IPS-18a (cell line): ENCODE measurements at regions not wholly inside any gene's neighbourhood (a gene's known extent, or its start where the extent isn't known, plus 50 kb on each side); places are given as distances from the start of the nearest gene placed in this dataset.

ENCODE experiments used
- H3K27ac ChIP-seq: one replicate; pipeline ENCODE4 v1.5.1; 2013; ENCODE audit warnings: low read length
- H3K27me3 ChIP-seq: one replicate; pipeline ENCODE4 v1.6.1; 2013; ENCODE audit warnings: mild to moderate bottlenecking, low read length; ENCODE audit not compliant: control insufficient read depth, insufficient read depth
- H3K36me3 ChIP-seq: one replicate; pipeline ENCODE4 v1.6.1; 2013; ENCODE audit warnings: low read depth, low read length; ENCODE audit not compliant: control insufficient read depth
- H3K4me1 ChIP-seq: one replicate; pipeline ENCODE4 v1.6.1; 2013; ENCODE audit warnings: low read depth, low read length; ENCODE audit not compliant: control insufficient read depth
- H3K4me3 ChIP-seq: one replicate; pipeline ENCODE4 v1.5.1; 2013; ENCODE audit warnings: low read length
- H3K9ac ChIP-seq: one replicate; pipeline ENCODE4 v1.6.1; 2013; ENCODE audit warnings: mild to moderate bottlenecking, low read length, moderate library complexity
- H3K9me3 ChIP-seq: one replicate; pipeline ENCODE4 v1.6.1; 2013; ENCODE audit warnings: low read depth, low read length; ENCODE audit not compliant: control insufficient read depth

DNA sequence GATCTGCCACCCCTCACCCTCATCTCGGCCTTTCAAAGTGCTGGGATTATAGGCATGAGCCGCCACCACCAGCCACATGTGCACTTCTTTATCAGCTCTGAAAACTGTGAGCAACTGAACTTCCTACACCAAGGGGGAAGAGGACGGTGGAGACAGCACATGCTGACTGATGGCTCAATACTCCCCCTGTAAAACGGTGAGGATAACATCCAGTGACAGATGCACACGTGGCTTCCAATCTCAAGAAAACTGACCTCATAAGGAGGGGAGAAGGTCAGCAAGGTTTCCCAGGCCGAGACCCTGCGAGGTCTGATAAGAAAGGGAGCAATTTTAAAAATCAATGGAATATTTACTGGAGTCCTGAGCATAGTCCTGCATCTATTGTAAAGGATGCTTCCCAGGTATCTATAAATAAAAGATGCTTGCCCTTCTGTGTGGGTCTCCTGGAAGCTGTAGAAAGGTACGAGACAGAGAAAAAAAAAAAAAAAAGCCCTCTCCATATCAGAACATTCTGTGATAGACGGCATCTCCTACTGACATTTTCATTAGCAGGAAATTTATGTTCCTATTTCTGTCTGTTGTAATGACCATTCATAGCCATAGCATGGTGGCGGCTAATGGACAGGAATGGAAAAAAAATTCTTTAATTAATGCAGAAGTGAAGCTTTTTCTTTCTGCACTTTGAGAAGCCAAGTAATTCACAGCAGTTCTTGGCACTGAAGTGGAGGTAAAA, 385.1 kb downstream of the ZNF536 start:
- Histone ChIP-seq H3K4me3 (no peak overlapping the region), H3K36me3 (no peaks in the 10 kb centered on the region), H3K9me3 (no peaks in the 10 kb centered on the region), H3K27me3 (no peaks in the 10 kb centered on the region), H3K9ac (no peak overlapping the region), H3K4me1 (no peaks in the 10 kb centered on the region), H3K27ac (no peak overlapping the region)

DNA sequence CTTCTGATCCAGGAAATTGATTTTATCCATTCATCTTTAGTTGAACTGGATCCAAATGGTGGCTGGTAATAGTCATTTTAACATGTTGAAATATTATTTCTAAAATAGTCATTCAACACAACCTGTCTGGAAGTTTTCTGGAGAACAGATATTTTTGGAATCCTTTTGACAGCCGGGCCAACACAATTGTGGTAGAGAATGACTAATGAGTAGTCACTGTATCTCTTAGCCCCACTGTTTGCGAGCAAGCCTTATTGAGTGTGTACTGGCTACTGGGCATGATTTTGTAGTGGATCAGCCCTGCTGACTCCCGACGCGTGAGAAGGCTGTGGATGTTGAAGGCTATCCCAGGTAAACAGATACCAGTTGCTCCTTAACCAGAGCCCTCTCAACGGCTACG, 383.4 kb downstream of the ZNF536 start:
- Histone ChIP-seq H3K36me3 (no peaks in the 10 kb centered on the region), H3K4me3 (no peak overlapping the region), H3K9me3 (no peaks in the 10 kb centered on the region), H3K9ac (no peak overlapping the region), H3K27me3 (no peaks in the 10 kb centered on the region), H3K27ac (no peak overlapping the region), H3K4me1 (no peaks in the 10 kb centered on the region)

DNA sequence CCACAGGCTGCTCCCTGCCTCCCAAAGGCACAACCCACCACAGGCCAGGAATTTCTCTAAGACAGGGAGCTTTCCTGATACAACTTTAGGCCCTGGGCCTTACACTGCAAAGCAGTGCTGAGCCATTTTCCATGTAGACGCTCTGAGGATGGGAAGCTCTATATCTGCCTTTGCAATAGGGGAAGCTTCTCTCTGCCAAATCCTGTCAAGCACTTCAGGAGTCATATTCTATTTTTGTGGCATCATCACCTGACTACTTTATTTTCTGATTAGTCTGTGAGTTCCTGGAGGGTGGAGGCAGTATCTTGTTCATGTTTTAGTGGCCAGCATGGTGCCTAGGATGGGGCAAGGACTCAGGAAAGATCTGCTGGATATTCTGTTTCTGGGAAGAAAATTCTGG, 382.0 kb downstream of the ZNF536 start:
- Histone ChIP-seq H3K27ac (no peak overlapping the region), H3K36me3 (no peaks in the 10 kb centered on the region), H3K9me3 (no peaks in the 10 kb centered on the region), H3K27me3 (no peaks in the 10 kb centered on the region), H3K9ac (no peak overlapping the region), H3K4me3 (no peak overlapping the region), H3K4me1 (no peaks in the 10 kb centered on the region)

DNA sequence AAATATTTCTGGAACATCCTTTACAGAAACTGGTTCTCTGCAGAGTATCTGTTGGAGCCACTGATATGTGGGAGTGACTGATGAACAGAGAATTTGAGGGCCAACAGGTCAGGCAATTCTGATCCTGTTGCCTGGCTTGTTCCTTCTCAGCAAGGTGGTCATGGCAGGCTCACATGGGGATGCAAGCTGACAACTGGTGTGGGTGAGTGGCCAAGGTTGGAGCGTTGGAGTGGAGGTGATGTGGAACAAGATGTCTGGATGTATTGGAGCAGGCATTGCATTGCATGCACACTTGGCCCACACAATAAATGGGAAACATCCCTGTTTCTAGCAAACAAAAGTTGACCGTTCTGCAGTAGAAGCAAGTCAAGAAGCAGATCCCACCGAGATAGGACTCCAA, 380.7 kb downstream of the ZNF536 start:
- Histone ChIP-seq H3K36me3 (no peaks in the 10 kb centered on the region), H3K27ac (no peak overlapping the region), H3K27me3 (no peaks in the 10 kb centered on the region), H3K4me1 (no peaks in the 10 kb centered on the region), H3K9me3 (no peaks in the 10 kb centered on the region), H3K4me3 (no peak overlapping the region), H3K9ac (no peak overlapping the region)

DNA sequence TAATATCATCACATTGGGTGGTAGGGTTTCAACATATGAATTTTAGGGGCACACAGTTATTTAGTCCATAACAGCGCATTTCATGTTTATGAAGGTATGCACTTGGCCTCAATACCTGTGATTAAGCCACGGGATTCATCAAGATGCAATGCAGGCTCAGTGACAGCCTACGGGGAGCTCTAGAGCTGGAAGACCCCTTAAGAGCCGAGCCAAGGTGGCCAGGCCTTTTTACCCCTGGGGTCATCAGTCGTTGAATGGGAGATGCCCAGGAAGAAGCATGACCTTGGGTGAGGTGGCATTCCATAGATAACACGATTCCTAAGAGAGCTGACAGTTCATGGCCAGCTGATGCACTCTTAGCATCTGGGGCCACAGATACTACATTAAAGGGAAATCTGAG, 380.0 kb downstream of the ZNF536 start:
- Histone ChIP-seq H3K36me3 (no peaks in the 10 kb centered on the region), H3K9me3 (no peaks in the 10 kb centered on the region), H3K27me3 (no peaks in the 10 kb centered on the region), H3K4me3 (no peak overlapping the region), H3K27ac (no peak overlapping the region), H3K4me1 (no peaks in the 10 kb centered on the region), H3K9ac (no peak overlapping the region)

DNA sequence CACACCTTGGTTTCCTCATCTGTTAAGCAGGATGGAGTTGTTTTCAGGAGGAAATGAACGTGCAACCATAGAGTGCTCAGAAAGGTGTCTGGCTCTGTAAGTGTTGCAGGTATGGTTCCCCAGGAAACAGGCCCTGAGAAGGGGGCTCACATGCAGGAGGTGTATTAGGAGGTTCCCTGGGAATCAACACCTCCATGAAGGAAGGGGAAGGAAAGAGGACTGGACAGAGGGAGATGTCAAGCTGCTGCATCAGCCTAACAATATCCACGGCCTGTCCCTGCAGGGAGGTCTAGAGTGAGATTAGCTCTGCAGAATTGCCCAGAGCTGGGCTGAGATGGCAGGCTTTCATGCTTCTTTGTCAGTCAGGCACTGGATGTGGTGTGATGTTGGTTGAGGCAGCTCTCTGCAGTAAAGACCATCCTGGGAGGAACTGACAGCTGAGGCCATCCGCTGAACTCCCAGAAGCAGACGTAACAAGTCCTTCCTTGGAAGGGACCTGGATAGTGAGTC, 373.3 kb downstream of the ZNF536 start:
- Histone ChIP-seq H3K9ac (no peak overlapping the region), H3K9me3 (no peaks in the 10 kb centered on the region), H3K36me3 (no peaks in the 10 kb centered on the region), H3K27me3 (no peaks in the 10 kb centered on the region), H3K4me3 (no peak overlapping the region), H3K4me1 (no peaks in the 10 kb centered on the region), H3K27ac (no peak overlapping the region)

DNA sequence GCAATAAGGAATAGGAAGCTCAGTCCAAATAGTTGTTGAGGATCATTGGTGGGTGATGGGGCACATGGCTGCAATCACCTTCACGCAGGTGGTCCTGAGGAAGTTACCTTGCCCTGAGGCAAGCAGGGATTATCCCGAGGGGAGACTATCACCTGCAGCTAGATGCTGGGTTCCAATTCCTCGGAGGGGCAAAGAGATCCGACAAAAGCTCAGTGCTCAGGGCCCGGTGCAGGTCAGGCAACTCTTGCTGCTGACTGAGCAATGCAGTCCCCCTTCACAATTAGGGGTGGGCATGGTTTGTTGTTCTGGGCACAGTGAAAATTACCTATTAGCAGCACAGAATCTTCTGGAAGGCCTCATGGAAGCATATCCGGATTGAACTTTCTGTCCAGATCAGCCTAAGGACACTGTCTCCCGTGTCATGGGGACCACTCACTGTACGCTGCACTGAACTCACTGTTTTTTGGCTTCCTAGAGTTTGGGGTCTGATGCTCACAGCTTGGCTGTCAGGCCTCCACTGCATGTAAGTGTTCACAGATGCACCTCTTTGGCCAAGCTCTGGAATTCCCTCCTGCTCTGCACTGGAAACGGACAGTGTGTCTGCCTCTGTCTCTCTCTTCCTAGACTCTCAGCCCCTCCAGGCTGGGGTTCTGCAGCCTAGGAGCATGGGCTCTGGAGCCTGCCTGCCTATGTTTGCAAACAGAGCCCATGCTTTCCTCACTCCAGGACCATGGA, 372.7 kb downstream of the ZNF536 start:
- no peak overlapping the region for H3K4me3 ChIP-seq
- no peaks in the 10 kb centered on the region for H3K9me3 ChIP-seq
- H3K36me3 ChIP-seq: no peaks in the 10 kb centered on the region
- H3K9ac ChIP-seq: no peak overlapping the region
- H3K27ac ChIP-seq: no peak overlapping the region
- no peaks in the 10 kb centered on the region for H3K4me1 ChIP-seq
- H3K27me3 ChIP-seq: no peaks in the 10 kb centered on the region

DNA sequence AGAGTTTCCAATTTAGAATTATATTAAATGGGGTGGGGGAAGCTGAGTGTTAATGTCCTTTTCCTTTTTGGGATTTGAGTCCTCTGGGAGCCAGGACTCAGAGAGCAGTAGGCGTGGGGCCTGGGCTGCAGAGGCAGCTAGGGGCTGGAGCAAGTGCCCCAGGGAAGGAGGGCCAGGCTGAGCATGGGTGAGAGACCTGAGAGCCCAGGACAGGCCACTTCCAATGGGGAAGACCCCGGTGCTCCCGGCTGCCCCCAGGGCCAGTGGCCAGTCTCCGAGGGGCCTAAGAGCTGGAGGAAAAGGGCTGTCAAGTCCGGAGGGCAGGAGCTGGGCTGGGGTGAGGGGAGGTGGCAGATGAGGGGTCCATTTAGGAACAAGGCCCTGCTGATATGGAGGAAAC, 371.5 kb downstream of the ZNF536 start:
- Histone ChIP-seq H3K9ac (no peak overlapping the region), H3K9me3 (no peaks in the 10 kb centered on the region), H3K4me3 (no peak overlapping the region), H3K27me3 (no peaks in the 10 kb centered on the region), H3K36me3 (no peaks in the 10 kb centered on the region), H3K27ac (no peak overlapping the region), H3K4me1 (no peaks in the 10 kb centered on the region)

DNA sequence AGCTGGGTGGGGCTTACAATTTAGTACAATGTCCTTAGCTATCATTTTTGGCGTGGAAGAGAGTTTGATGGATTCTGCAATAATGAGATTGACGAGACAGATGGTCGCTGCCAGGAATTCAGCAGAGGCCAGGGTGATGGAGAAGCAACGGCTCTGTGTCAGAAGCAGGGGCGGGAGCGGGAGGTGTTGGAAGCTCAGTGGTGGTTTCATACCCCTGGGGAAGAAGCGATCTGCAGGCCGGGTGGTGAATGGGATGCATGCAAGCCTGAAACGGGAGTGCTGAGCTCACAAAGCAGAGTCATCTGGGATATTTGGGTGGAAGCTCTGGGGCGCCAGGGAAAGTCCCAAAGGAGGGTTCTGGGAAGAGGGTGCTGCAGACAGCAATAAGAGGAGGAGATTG, 370.8 kb downstream of the ZNF536 start:
- Histone ChIP-seq H3K9ac (no peak overlapping the region), H3K36me3 (no peaks in the 10 kb centered on the region), H3K27ac (no peak overlapping the region), H3K4me1 (no peaks in the 10 kb centered on the region), H3K9me3 (no peaks in the 10 kb centered on the region), H3K27me3 (no peaks in the 10 kb centered on the region), H3K4me3 (no peak overlapping the region)

DNA sequence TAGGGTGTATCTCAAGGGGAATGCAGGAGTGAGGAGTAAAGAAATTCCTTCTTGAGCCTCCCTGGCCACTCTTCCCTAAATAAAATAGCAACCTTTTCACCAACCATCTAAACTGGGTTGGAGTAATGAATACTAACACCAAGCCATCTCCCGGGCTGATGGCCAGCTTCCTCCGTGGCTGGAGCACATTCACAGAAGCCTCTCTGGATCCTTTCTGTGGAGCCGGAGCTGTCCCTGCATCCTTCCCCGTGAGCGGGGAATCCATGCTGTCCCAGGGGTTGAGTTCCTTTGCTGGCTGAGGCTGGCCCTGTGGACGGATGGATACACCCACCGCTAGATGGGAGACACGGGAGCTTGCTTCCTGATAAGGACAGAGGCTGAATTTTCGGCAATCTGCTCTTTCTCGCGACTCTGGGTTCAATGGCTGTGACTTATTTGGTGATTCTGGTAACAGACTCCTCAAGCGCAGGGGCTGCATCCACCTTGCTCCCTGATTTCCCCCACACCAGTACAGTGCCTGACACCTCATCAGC, 370.3 kb downstream of the ZNF536 start:
- no peak overlapping the region for H3K4me3 ChIP-seq
- H3K4me1 ChIP-seq: no peaks in the 10 kb centered on the region
- no peaks in the 10 kb centered on the region for H3K27me3 ChIP-seq
- H3K27ac ChIP-seq: no peak overlapping the region
- no peak overlapping the region for H3K9ac ChIP-seq
- no peaks in the 10 kb centered on the region for H3K36me3 ChIP-seq
- no peaks in the 10 kb centered on the region for H3K9me3 ChIP-seq

DNA sequence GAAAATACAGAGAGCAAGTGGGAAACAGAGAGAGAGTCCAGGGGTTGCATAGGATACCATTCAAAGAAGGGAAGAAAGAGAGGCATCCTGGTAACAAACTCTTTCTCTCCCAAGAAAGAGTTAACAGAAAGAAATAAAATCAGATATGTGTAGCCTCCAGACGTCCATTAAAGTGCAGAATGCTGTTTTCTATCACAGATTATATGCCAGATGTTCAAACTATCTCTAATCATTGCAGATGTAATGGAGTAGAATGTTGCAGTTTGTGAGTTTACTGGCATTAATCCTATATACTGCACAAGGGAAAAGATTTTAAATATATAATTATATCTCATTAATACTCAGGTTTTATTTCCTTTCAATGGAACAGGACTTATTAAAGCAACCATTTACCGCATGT, 369.4 kb downstream of the ZNF536 start:
- Histone ChIP-seq H3K4me1 (no peaks in the 10 kb centered on the region), H3K9me3 (no peaks in the 10 kb centered on the region), H3K27me3 (no peaks in the 10 kb centered on the region), H3K36me3 (no peaks in the 10 kb centered on the region), H3K4me3 (no peak overlapping the region), H3K27ac (no peak overlapping the region), H3K9ac (no peak overlapping the region)

DNA sequence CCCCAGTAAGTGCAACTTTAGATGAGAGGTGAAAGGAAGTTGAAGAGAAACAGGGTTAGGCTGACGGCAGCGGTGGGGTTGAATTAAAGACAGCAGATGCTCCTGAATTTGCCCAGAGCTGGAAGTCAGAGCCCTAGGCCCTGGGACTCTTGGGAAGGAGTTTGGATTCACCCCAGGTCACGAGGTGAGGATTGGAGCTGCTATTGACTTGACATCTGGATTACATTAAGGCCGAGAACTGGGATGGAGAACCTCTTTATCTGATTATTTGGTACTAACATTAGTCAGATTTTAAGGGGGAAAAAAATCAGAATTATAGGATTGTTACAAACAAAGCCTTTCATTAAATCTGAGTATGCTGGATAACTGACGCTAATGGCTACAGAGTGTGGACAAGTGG, 367.2 kb downstream of the ZNF536 start:
- Histone ChIP-seq H3K27ac (no peak overlapping the region), H3K36me3 (no peaks in the 10 kb centered on the region)

More for the DNA sequence above, 367.2 kb downstream of the ZNF536 start:
- Histone ChIP-seq H3K9ac (no peak overlapping the region), H3K4me1 (no peaks in the 10 kb centered on the region), H3K9me3 (no peaks in the 10 kb centered on the region), H3K27me3 (no peaks in the 10 kb centered on the region), H3K4me3 (no peak overlapping the region)
